DND-41 (cell line): ENCODE measurements at regions not wholly inside any gene's neighbourhood (a gene's known extent, or its start where the extent isn't known, plus 50 kb on each side); places are given as distances from the start of the nearest gene placed in this dataset.

ENCODE experiments used
- CTCF ChIP-seq: IDR thresholded peaks from 2 replicates; pipeline ENCODE4 v1.5.1; 2012; ENCODE audit warnings: borderline replicate concordance, low read length, moderate library complexity, mild to moderate bottlenecking; ENCODE audit not compliant: poor library complexity, severe bottlenecking; ENCODE audit errors: extremely low read depth
- EZH2 ChIP-seq: IDR thresholded peaks from 3 replicates; pipeline ENCODE4 v1.6.1; 2012; ENCODE audit warnings: borderline replicate concordance, low read depth, mild to moderate bottlenecking, moderate library complexity, low read length, inconsistent platforms; ENCODE audit not compliant: severe bottlenecking

GRCh38 chr12:115815924-115816323 is 461.6 kb downstream of the MED13L start:
- TF ChIP-seq CTCF (no peak), EZH2 (no peak)
